ENCODE measurements at regions not wholly inside any gene's neighbourhood (a gene's known extent, or its start where the extent isn't known, plus 50 kb on each side); places are given as distances from the start of the nearest gene placed in this dataset.
"Not testable (repeated sequence)": the region's sequence is repeated elsewhere in the genome, so short reads cannot be mapped to it uniquely, and the experiment has no call there.

- FAIRE-seq, result no peak
Observed at GRCh38 chr21:23664193-23664694, 1943.0 kb downstream of the MRPL39 start.

- FAIRE-seq, result no peak
Observed at GRCh38 chr21:23660560-23660959, 1946.7 kb downstream of the MRPL39 start.

- no peak for FAIRE-seq
Observed at GRCh38 chr21:23644768-23645167, 1962.5 kb downstream of the MRPL39 start.

- no peak for FAIRE-seq
Observed at GRCh38 chr21:23639721-23640120, 1967.6 kb downstream of the MRPL39 start.

GRCh38 chr21:23638131-23638695, 1969.1 kb downstream of the MRPL39 start:
- no peak for FAIRE-seq

GRCh38 chr21:23633447-23633940, 1973.8 kb downstream of the MRPL39 start:
- FAIRE-seq, result no peak

DNA sequence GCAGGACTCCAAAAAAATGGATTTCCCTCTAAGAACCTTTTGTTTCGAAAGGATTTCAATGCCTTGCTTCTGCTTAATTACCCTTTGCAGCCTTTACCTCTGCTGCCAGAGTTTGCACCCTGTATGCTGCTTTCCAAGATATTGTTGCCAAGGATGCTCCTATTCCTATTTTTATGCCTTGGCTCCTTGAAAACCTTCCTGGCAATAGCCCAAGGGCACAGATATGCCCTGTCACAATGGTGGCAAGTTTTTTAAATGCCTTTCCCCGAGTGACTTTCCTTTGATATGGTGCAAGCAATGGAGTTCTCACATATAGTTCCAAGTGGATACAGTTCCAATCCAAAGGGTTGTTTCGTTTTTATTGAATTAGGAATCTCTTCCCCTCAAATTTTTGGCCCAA, 1983.0 kb downstream of the MRPL39 start:
- FAIRE-seq, result no peak

DNA sequence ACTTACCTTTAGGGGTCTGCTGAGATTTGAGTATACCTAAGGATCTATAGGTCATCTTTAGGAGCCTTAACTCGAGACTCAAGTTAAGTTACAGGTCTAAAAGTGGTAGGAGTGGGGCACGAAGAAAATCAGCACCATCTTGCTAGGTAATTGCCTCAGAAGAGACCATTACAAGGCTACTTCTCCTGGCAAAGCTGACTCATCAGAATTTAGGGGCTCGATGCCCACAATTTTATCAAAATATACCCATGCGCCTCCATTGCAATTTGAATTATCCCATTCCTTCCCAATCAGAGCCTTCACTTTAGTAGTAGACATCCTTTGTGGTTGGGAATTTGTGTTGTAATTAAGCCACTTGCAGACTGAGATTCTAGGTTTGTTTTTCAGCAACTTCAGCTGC, 1994.3 kb downstream of the MRPL39 start:
- FAIRE-seq, result no peak

- no peak for FAIRE-seq
Observed at GRCh38 chr21:23612210-23612609, 1995.1 kb downstream of the MRPL39 start.

- no peak for FAIRE-seq
Observed at GRCh38 chr21:23607782-23608431, 1999.4 kb downstream of the MRPL39 start.

GRCh38 chr21:23601549-23601948, 2005.7 kb downstream of the MRPL39 start:
- FAIRE-seq, result no peak

DNA sequence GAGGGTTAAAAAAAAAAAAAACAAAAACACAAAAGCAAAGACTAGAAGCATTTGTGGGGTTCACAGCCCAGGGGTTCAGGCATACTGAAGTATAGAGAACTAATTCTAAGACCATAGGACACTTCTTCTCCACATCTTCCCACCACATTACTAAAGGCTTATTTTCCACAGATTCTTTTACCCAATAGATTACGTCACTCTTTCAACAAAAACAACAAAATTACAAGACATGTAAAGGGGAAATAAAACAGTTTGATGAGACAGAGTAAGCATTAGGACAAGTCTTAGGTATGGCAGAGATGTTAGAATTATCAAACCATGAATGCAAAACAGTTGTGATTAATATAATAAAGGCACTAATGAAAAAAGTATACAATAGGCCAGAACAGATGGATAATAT, 2013.7 kb downstream of the MRPL39 start:
- FAIRE-seq, result no peak

DNA sequence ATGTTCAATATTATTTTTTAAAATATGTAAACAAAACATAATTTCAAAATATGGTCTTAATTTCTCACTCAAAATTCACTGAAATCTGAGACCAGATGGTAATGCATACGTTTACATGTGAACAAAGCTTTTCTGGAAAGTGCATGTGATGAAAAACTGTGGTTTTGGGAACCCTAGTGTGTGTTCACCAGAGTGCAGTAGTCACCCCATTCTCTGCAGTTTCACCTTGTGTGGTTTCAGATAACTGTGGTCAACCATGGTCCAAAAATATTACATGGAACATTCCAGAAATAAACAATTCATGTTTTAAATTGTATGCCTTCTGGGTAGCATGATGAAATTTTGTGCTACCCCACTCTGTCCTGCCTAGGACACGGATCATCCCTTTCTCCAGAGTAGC, 2021.9 kb downstream of the MRPL39 start:
- no peak for FAIRE-seq

DNA sequence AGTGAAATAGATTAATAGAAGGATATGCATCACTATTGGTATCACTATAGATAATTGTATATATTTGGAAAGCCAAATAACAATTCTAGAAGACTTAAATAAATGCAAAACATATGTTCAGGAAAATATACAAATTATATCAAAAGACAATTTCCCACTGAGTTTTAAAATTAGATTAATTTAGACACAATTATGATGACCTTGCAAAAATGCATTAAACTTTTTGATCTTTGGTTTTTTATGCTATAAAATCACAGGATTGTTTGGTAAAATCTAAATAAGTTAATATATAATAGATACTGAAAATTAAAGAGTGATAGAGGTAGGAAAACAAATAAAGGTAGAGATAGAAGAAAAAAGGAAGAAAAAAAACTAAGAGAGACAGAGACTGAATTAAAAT, 2027.7 kb downstream of the MRPL39 start:
- FAIRE-seq, result no peak

DNA sequence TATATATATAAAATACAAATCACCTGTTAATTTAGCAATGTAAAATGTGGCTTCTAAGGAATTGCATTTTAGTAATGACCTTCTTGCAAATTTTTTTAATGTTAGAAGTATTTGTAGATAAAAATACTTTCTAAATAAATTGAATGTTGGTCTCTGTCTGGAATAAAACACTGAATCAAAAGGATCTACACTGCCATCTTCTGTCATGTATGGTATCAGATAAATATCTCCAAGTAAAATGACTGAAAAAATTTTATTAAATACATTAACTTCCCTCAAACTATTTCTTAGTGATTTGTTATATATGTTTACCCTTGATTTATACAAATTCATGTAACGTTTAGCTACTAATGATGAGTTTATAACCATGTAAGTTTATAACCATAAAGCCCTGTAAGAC, 2029.3 kb downstream of the MRPL39 start:
- no peak for FAIRE-seq

DNA sequence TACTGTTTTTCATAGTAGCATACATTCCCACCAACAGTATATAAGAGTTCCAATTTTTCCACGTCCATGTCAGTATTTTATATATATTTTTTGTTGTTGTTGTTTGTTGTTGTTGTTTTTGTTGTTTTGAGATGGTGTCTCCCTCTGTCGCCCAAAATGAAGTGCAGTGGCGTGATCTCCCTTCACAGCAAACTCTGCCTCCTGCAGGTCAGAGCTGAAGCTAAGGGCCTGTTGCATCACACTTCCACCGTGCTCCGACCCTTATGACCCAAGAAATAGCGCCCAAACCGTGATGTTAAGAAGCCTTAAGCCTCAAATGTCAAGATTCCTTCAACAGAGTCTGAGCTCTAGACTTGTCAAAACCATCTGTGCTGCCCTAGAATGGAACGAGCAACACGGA, 2032.3 kb downstream of the MRPL39 start:
- FAIRE-seq, result no peak

DNA sequence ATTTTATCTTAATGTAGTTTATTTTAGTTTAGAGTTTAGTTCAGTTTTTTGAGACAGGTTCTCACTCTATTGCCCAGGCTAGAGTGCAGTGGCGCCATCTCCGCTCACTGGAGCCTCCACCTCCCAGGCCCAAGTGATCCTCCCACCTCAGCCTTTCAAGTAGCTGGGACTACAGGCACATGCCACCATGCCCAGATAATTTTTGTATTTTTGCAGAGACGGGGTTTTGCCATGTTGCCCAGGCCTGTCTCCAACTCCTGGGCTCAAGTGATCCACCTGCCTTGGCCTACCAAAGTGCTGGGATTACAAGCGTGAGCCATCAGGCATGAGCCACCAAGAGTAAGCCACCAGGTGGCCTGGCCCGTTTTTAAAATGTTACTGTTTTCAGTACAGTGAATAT, 2058.4 kb downstream of the MRPL39 start:
- not testable (repeated sequence) for FAIRE-seq

DNA sequence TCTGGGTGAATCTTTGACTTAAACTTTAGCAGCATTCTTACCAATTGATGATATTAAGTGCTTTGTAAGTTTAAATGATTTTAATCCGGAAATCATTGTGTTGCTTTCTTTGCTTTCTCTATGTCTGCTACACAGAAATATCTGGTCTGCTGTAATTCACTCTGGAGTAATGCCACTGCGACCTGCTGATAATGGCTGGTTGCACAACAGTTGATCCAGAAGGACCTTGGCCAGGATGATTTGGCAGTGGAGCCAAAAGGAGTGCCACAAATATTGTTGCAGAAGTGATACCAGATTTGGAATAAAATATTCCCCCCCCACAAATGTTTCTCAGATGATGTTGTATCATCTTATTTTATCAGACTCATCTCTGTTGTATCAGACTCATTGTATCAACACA, 2063.9 kb downstream of the MRPL39 start:
- FAIRE-seq, result no peak

- no peak for FAIRE-seq
Observed at GRCh38 chr21:23542097-23542496, 2065.2 kb downstream of the MRPL39 start.

- no peak for FAIRE-seq
Observed at GRCh38 chr21:23541571-23541970, 2065.7 kb downstream of the MRPL39 start.

- FAIRE-seq, result no peak
Observed at GRCh38 chr21:23534850-23535249, 2072.4 kb downstream of the MRPL39 start.

- no peak for FAIRE-seq
Observed at GRCh38 chr21:23531444-23531843, 2075.8 kb downstream of the MRPL39 start.

DNA sequence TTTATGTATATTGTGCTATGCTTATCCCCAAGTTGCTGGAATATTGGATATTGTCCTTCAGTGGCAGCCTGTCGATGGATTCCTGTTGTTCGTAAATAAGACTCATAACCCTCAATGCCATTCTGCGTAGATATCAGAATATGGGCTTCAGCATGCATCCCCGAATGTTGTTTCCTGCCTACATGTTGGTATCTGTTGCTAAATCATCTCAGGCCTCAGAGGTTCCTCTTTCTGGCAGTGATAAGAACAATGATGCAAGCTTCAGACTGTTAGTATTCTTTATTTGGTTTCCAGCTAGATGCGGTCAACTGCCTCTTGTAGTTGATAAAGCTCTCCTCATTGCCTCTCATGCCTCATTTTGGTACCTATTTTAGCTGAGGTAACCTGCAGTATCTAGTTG, 2082.6 kb downstream of the MRPL39 start:
- no peak for FAIRE-seq

- no peak for FAIRE-seq
Observed at GRCh38 chr21:23522751-23523150, 2084.5 kb downstream of the MRPL39 start.

GRCh38 chr21:23507501-23507900, 2099.8 kb downstream of the MRPL39 start:
- no peak for FAIRE-seq

Data from islet of Langerhans (tissue), 1 donor.